IMR-90 (cell line): ENCODE measurements at regions not wholly inside any gene's neighbourhood (a gene's known extent, or its start where the extent isn't known, plus 50 kb on each side); places are given as distances from the start of the nearest gene placed in this dataset.

Experiments used
- CEBPB ChIP-seq: IDR thresholded peaks from 2 replicates; pipeline ENCODE4 v1.6.1; 2012; ENCODE audit warnings: low read depth, low read length, improper control_type of control experiment
- CTCF ChIP-seq: conservative IDR thresholded peaks from 2 replicates; pipeline ENCODE4 v1.5.1; 2012; ENCODE audit warnings: mild to moderate bottlenecking, low read depth, low read length, improper control_type of control experiment
- ELK1 ChIP-seq: fragments of 150-350 bp; IDR thresholded peaks from 2 replicates; pipeline ENCODE4 v1.6.1; 2016; ENCODE audit warnings: low read depth, mild to moderate bottlenecking, low read length, moderate library complexity, borderline replicate concordance
- FOS ChIP-seq: fragments of 150-350 bp; IDR thresholded peaks from 2 replicates; pipeline ENCODE4 v1.6.1; 2016; ENCODE audit warnings: low read depth, low read length
- MAZ ChIP-seq: IDR thresholded peaks from 2 replicates; pipeline ENCODE4 v1.6.1; 2012; ENCODE audit warnings: low read depth, mild to moderate bottlenecking, low read length, improper control_type of control experiment, moderate library complexity, borderline replicate concordance
- MXI1 ChIP-seq: IDR thresholded peaks from 2 replicates; pipeline ENCODE4 v1.6.1; 2012; ENCODE audit warnings: low read depth, mild to moderate bottlenecking, low read length, moderate library complexity, borderline replicate concordance
- POLR2A ChIP-seq: IDR thresholded peaks from 2 replicates; pipeline ENCODE4 v1.6.1; 2012; ENCODE audit warnings: mild to moderate bottlenecking, low read depth, low read length
- RAD21 ChIP-seq: IDR thresholded peaks from 2 replicates; pipeline ENCODE4 v1.6.1; 2012; ENCODE audit warnings: low read length, improper control_type of control experiment
- RCOR1 ChIP-seq: IDR thresholded peaks from 2 replicates; pipeline ENCODE4 v1.6.1; 2012; ENCODE audit warnings: mild to moderate bottlenecking, low read length, improper control_type of control experiment; ENCODE audit not compliant: insufficient replicate concordance
- SMC3 ChIP-seq: fragments of 150-350 bp; IDR thresholded peaks from 2 replicates; pipeline ENCODE4 v1.6.1; 2016; ENCODE audit warnings: low read depth, mild to moderate bottlenecking, antibody characterized with exemption, low read length, moderate library complexity
- USF2 ChIP-seq: fragments of 150-350 bp; IDR thresholded peaks from 2 replicates; pipeline ENCODE4 v1.6.1; 2017; ENCODE audit warnings: mild to moderate bottlenecking, antibody characterized with exemption, low read length, low read depth

- TF ChIP-seq CTCF (no peak), POLR2A (no peak), MXI1 (no peak), RAD21 (no peak), USF2 (no peak), RCOR1 (no peak), FOS (no peak), ELK1 (no peak), MAZ (no peak), CEBPB (no peak), SMC3 (no peak)
Measured at GRCh38 chr20:43393052-43393451, 64.6 kb upstream of the SRSF6 start.
